Spleen (tissue), 7 donors: ENCODE measurements at regions not wholly inside any gene's neighbourhood (a gene's known extent, or its start where the extent isn't known, plus 50 kb on each side); places are given as distances from the start of the nearest gene placed in this dataset.

Experiments
- POLR2A ChIP-seq, 3 donors: fragments of 450-650 bp; IDR thresholded peaks; one replicate each; pipeline ENCODE4 v1.5.1; 2017; ENCODE audit warnings: antibody characterized with exemption in 3 of 3, mild to moderate bottlenecking in 1 of 3
- POLR2AphosphoS5 ChIP-seq, 3 donors: sonication (generic); formaldehyde crosslinking; IDR thresholded peaks; one replicate each; pipeline ENCODE4 v1.5.1; 2017; ENCODE audit warnings: antibody characterized with exemption in 3 of 3
- TF ChIP-seq, protein P1 (sequence below), 11 experiments: fragments of 200-600 bp in 7 of 11; fragments of 450-650 bp in 4 of 11; sonication (generic) in 4 of 11; IDR thresholded peaks in 8 of 11; conservative IDR thresholded peaks in 3 of 11; 1 replicate in 7 of 11; 2 replicates in 4 of 11; pipeline versions ENCODE4 v1.4.0 to v1.8.0; 2016 to 2021; ENCODE audit warnings: antibody characterized with exemption in 11 of 11, inconsistent platforms in 4 of 11, mild to moderate bottlenecking in 1 of 11
- donor health status: DM: no; HTN: no; CAD: no; lungs with moderate emphysema.
- donor health status: DM: no; HTN: no; CAD: no.
- donor health status: DM: no; HTN: no; CAD: no.

DNA sequence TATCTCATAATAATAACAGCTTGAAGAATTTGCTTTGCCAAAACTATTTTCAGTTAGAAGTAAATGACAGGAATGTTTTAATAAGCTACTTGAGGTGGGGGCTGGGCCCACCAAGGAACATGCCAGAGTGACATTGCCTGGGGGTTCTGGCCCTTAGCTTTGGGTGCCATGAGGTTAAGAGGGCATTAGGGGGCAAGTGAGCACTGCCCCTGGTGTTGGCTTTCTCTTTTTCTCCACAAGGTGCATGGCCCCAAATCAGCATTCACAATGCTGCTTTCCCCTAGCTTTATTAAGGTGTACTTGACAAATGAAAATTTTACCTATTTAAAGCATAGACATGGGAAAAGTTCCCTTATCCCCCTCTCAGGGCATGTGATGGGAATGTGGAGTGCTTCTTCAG lies 305.4 kb downstream of the TENT4A start:
- TF ChIP-seq, protein P1, sequence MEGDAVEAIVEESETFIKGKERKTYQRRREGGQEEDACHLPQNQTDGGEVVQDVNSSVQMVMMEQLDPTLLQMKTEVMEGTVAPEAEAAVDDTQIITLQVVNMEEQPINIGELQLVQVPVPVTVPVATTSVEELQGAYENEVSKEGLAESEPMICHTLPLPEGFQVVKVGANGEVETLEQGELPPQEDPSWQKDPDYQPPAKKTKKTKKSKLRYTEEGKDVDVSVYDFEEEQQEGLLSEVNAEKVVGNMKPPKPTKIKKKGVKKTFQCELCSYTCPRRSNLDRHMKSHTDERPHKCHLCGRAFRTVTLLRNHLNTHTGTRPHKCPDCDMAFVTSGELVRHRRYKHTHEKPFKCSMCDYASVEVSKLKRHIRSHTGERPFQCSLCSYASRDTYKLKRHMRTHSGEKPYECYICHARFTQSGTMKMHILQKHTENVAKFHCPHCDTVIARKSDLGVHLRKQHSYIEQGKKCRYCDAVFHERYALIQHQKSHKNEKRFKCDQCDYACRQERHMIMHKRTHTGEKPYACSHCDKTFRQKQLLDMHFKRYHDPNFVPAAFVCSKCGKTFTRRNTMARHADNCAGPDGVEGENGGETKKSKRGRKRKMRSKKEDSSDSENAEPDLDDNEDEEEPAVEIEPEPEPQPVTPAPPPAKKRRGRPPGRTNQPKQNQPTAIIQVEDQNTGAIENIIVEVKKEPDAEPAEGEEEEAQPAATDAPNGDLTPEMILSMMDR (IDR thresholded peaks at IDR 0.05 in 8 of 11, conservative IDR thresholded peaks at IDR 0.05 in 3 of 11), result no peak
- TF ChIP-seq POLR2A (IDR thresholded peaks at IDR 0.05), result no peak
- TF ChIP-seq POLR2AphosphoS5 (IDR thresholded peaks at IDR 0.05), result no peak
